ENCODE measurements at regions not wholly inside any gene's neighbourhood (a gene's known extent, or its start where the extent isn't known, plus 50 kb on each side); places are given as distances from the start of the nearest gene placed in this dataset.

- no peak for DNase-seq (ENCODE audit: unreplicated experiment)
- Mint-ChIP-seq H3K4me1 (ENCODE audit: insufficient read depth, unreplicated experiment) (no peaks in the 10 kb centered on the region), H3K9me3 (ENCODE audit: unreplicated experiment) (no peaks in the 10 kb centered on the region), H3K4me3 (ENCODE audit: unreplicated experiment) (no peak overlapping the region), H3K27ac (ENCODE audit: low read depth, unreplicated experiment) (no peak overlapping the region), H3K27me3 (ENCODE audit: insufficient read depth, unreplicated experiment) (no peaks in the 10 kb centered on the region), H3K36me3 (ENCODE audit: insufficient read depth, unreplicated experiment) (no peaks in the 10 kb centered on the region)
- intact Hi-C loops (cut with micrococcal nuclease) = no loop called here
- TF ChIP-seq CTCF (IDR thresholded peaks at IDR 0.05; ENCODE audit: unreplicated experiment) = no peak
- no TSS peak for BruUV-seq (replicated peaks)
- CTCF ChIA-PET = no interaction called here
- POLR2A ChIA-PET = no interaction called here
Measured at GRCh38 chr5:86152988-86153560, 464.7 kb upstream of the COX7C start.

- ChIA-PET POLR2A (no interaction called here), CTCF (no interaction called here)
- Mint-ChIP-seq H3K4me1 (ENCODE audit: insufficient read depth, unreplicated experiment) (no peaks in the 10 kb centered on the region), H3K4me3 (ENCODE audit: unreplicated experiment) (no peak overlapping the region), H3K36me3 (ENCODE audit: insufficient read depth, unreplicated experiment) (no peaks in the 10 kb centered on the region), H3K9me3 (ENCODE audit: unreplicated experiment) (no peaks in the 10 kb centered on the region), H3K27me3 (ENCODE audit: insufficient read depth, unreplicated experiment) (no peaks in the 10 kb centered on the region), H3K27ac (ENCODE audit: low read depth, unreplicated experiment) (no peak overlapping the region)
- no peak for DNase-seq (ENCODE audit: unreplicated experiment)
- no TSS peak for BruUV-seq (replicated peaks)
- intact Hi-C loops (cut with micrococcal nuclease) = no loop called here
- TF ChIP-seq CTCF (IDR thresholded peaks at IDR 0.05; ENCODE audit: unreplicated experiment) = no peak
Measured at GRCh38 chr5:86155796-86156195, 461.9 kb upstream of the COX7C start.

- H3K4me1 Mint-ChIP-seq (ENCODE audit: insufficient read depth, unreplicated experiment) = no peaks in the 10 kb centered on the region
- no peaks in the 10 kb centered on the region for H3K27me3 Mint-ChIP-seq (ENCODE audit: insufficient read depth, unreplicated experiment)
- no peak overlapping the region for H3K4me3 Mint-ChIP-seq (ENCODE audit: unreplicated experiment)
- no peaks in the 10 kb centered on the region for H3K9me3 Mint-ChIP-seq (ENCODE audit: unreplicated experiment)
- DNase-seq (ENCODE audit: unreplicated experiment) = no peak
- intact Hi-C loops (cut with micrococcal nuclease) = no loop called here
- H3K27ac Mint-ChIP-seq (ENCODE audit: low read depth, unreplicated experiment) = no peak overlapping the region
- no peak for TF ChIP-seq CTCF (IDR thresholded peaks at IDR 0.05; ENCODE audit: unreplicated experiment)
- BruUV-seq (replicated peaks) = no TSS peak
- ChIA-PET CTCF (no interaction called here), POLR2A (no interaction called here)
- H3K36me3 Mint-ChIP-seq (ENCODE audit: insufficient read depth, unreplicated experiment) = no peaks in the 10 kb centered on the region
Measured at GRCh38 chr5:86170194-86170593, 447.5 kb upstream of the COX7C start.

GRCh38 chr5:86175224-86175623 is 442.5 kb upstream of the COX7C start:
- CTCF ChIA-PET = no interaction called here
- Mint-ChIP-seq H3K36me3 (ENCODE audit: insufficient read depth, unreplicated experiment) (no peaks in the 10 kb centered on the region), H3K4me3 (ENCODE audit: unreplicated experiment) (no peak overlapping the region), H3K27ac (ENCODE audit: low read depth, unreplicated experiment) (no peak overlapping the region), H3K27me3 (ENCODE audit: insufficient read depth, unreplicated experiment) (no peaks in the 10 kb centered on the region), H3K4me1 (ENCODE audit: insufficient read depth, unreplicated experiment) (no peaks in the 10 kb centered on the region), H3K9me3 (ENCODE audit: unreplicated experiment) (no peaks in the 10 kb centered on the region)
- DNase-seq (ENCODE audit: unreplicated experiment) = peak; percentile 24
- no TSS peak for BruUV-seq (replicated peaks)
- POLR2A ChIA-PET = no interaction called here
- intact Hi-C loops (cut with micrococcal nuclease) = no loop called here
- TF ChIP-seq CTCF (IDR thresholded peaks at IDR 0.05; ENCODE audit: unreplicated experiment) = no peak

All from MCF 10A (cell line).